ENCODE measurements at regions not wholly inside any gene's neighbourhood (a gene's known extent, or its start where the extent isn't known, plus 50 kb on each side); places are given as distances from the start of the nearest gene placed in this dataset.

- DNase-seq (ENCODE audit: low read depth): no peak
- TF ChIP-seq, protein P1, sequence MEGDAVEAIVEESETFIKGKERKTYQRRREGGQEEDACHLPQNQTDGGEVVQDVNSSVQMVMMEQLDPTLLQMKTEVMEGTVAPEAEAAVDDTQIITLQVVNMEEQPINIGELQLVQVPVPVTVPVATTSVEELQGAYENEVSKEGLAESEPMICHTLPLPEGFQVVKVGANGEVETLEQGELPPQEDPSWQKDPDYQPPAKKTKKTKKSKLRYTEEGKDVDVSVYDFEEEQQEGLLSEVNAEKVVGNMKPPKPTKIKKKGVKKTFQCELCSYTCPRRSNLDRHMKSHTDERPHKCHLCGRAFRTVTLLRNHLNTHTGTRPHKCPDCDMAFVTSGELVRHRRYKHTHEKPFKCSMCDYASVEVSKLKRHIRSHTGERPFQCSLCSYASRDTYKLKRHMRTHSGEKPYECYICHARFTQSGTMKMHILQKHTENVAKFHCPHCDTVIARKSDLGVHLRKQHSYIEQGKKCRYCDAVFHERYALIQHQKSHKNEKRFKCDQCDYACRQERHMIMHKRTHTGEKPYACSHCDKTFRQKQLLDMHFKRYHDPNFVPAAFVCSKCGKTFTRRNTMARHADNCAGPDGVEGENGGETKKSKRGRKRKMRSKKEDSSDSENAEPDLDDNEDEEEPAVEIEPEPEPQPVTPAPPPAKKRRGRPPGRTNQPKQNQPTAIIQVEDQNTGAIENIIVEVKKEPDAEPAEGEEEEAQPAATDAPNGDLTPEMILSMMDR (conservative IDR thresholded peaks at IDR 0.05; ENCODE audit: low read depth, low read length): no peak
These were observed 458.0 kb upstream of the HS6ST1 start for GRCh38 chr2:128776461-128777195.

DNA sequence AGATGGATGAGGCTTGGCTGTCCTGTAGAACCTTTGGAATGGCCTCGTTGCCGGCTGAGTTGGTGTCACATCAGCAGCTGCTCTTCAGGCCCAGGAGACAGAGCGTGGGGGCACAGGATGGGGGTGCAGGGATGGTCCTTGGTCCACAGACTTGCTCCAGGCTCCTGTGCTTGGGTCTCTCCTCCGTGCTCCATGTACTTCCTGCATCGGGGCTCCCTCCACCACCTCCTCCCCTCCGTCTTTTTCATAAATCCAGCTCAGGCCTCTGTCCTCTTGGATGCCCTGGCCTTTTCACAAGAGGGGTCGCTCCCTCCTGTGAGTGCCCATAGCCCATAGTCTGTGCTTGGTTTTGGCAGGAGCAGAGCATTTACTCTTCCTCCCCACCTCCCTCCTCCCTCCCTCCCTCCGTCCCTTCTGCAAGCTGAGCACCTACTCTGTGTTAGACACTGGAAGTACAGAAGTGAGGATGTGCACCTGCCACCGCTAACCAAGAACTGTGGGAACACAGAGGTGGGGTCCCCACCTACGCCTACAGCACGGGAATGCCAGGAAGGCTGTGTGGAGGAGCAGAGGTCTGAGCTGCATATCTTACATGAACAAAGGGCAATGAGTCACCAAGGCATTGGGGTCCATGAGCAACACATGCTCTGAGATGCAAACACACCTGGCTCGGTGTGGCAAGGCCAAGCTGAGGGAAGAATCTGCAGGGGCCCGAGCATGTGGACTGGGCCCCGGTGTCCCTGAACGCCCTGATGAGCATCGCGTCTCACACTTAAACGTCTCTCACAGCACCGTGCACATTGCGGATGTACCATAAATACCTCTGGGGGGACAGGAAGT is 458.7 kb upstream of the HS6ST1 start:
- H3K4me3 ChIP-seq (ENCODE audit: low read depth, low read length): no peak overlapping the region
- TF ChIP-seq, protein P1 (conservative IDR thresholded peaks at IDR 0.05; ENCODE audit: low read depth, low read length): no peak
- DNase-seq (ENCODE audit: low read depth): no peak

More at GRCh38 chr2:128776461-128777195, 458.0 kb upstream of the HS6ST1 start:
- H3K4me3 ChIP-seq (ENCODE audit: low read depth, low read length): no peak overlapping the region

- no peak overlapping the region for H3K4me3 ChIP-seq (ENCODE audit: low read depth, low read length)
- TF ChIP-seq, protein P1 (conservative IDR thresholded peaks at IDR 0.05; ENCODE audit: low read depth, low read length): no peak
- DNase-seq (ENCODE audit: low read depth): no peak
These were observed 460.2 kb upstream of the HS6ST1 start for GRCh38 chr2:128778843-128779242.

DNA sequence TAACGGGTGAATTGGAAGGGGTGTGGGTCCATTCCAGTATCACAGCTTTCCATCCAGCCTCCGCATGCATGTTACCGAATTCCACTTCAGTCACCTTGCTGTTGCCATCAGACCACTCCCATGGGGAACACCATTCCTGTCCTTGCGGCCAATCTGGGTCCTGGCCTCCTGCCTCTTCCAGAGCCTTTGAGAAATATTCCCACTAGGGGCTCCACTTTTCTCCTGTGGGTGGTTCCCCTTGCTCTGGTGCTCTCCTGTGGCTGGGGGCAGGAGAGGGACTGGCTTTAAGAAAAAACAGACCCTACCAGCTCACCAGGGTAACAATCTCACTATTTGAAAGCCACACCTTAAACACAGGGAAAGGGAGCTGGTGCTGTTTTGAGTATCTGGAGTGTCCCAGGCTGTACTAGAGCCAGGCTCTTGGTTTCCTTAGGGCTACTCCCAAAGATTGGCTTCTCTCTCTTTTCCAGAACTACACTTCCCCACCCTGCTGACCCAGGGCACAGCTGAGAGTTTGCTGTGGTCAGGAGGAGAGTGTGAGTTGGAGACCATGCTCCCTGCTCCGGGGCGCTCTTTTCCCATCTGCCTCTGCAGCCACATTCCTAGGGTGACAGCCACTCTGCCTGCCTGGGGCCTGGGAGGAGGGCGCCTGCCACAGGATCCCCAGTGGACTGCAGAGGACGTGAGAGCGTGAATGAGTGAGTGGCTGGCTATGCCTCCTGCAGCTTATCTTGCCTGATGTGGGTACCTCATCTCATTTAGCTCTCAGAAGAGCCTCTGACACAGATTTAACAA is 460.8 kb upstream of the HS6ST1 start:
- TF ChIP-seq, protein P1 (conservative IDR thresholded peaks at IDR 0.05; ENCODE audit: low read depth, low read length): no peak
- DNase-seq (ENCODE audit: low read depth): no peak
- H3K4me3 ChIP-seq (ENCODE audit: low read depth, low read length): no peak overlapping the region

DNA sequence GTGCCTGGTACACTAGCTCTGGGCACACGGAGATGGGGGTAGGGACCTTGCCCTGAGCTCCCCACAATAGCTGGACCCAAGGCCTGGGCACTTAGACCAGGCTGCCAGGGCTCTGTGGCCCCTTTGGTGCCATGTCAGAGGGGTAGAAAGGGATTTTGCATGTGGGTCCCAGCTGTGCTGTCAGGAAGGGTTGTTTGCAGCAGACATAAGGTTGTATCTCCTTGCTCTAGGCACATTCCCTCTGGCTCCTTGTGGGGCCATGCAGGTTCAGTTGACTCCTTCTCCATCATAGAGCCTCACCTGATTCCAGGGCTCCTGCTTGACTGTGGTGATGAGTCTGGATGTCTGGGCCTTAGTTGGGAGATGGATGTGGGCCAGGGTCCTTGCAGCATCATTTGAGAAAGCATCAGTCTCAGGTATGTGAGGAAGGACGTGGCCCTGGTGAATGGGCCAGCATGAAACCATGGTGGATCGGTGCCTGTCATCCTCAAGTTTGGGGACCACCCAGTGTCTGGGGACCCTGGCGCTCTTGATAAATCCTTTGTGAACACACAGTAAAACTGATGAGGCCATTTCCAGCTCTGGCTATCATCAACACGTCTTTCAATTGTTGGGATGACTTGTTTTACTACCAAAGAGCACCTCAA is 461.9 kb upstream of the HS6ST1 start:
- no peak for DNase-seq (ENCODE audit: low read depth)
- TF ChIP-seq, protein P1 (conservative IDR thresholded peaks at IDR 0.05; ENCODE audit: low read depth, low read length): no peak

DNA sequence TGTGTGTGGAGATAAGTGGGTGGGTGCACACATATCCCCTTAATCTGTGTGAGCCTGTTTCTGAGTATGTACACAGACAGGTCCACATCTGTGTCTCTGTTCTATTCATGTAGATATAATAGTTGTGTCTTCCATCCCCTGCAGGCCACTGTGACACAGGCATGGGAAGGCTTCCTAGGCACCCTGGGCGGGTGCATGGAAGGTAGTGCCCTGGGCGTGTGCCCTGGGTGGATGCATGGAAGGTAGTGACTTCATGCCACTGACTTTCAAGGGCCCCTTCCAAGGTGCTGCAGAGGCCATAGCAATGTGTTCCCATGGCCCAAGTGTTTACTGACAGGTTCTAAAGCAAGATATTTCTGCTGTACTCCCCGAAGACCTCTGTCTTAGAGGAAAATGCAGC is 462.5 kb upstream of the HS6ST1 start:
- TF ChIP-seq, protein P1 (conservative IDR thresholded peaks at IDR 0.05; ENCODE audit: low read depth, low read length): no peak
- H3K4me3 ChIP-seq (ENCODE audit: low read depth, low read length): no peak overlapping the region
- no peak for DNase-seq (ENCODE audit: low read depth)

More for the DNA sequence above, 461.9 kb upstream of the HS6ST1 start:
- no peak overlapping the region for H3K4me3 ChIP-seq (ENCODE audit: low read depth, low read length)
